HG03139 (cell line): ENCODE measurements at regions not wholly inside any gene's neighbourhood (a gene's known extent, or its start where the extent isn't known, plus 50 kb on each side); places are given as distances from the start of the nearest gene placed in this dataset.

Experiments
- ATAC-seq: cut with Tn5 transposase; IDR thresholded peaks from one replicate; pipeline ENCODE4 v1.9.1; 2021; ENCODE audit not compliant: unreplicated experiment

GRCh38 chr2:234341306-234341985 is 155.4 kb downstream of the ARL4C start:
- ATAC-seq = no peak

- no peak for ATAC-seq
These were observed 157.4 kb downstream of the ARL4C start for GRCh38 chr2:234339501-234339900.

- no peak for ATAC-seq
These were observed 157.9 kb downstream of the ARL4C start for GRCh38 chr2:234339011-234339410.

DNA sequence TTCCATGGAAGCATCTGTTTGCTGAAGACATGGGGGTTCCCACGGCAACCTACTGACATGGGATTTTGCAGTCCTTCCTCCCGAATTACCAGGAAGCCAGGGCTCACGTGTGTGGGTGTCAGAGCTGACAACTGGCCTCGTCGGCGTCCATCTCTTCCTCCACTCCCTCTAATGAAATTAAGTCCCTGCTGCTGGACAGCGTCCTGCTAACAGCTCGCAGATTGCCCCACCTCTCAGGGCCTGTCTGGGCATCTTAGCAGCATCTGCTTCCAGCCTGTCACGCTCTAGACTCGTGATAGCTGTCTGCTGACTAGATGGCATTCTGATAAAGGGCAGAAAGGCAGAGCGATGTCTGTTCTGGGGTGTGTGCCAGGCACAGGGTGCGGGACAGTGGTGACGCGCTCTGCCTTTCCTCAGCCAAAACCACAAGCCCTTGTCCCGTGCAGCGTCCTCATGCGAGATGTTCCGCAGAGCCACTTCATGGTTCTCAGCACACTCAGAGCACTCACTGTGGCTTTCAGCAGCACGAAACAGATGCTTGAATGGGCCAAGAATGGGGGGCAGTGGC is 161.1 kb downstream of the ARL4C start:
- no peak for ATAC-seq

- ATAC-seq = no peak
These were observed 162.1 kb downstream of the ARL4C start for GRCh38 chr2:234334756-234335155.

DNA sequence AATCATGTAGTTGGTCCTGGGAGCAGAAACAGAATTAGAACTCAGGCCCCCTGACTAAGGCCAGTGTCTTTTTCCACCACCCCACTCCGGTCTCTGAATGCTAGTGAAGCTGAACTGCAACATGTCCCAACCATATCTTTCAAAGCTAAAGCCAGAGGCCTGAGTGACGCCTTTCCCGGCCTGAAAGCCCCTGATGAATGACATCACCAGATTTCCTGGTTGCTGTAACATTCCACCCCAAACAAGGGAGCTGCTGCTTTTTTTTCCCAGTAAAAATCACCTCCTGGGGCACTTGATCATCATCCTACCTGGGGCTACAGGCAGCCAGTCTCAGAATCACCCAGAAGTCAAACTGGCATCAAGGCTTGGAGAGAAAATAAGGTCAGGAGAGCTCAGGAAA is 162.7 kb downstream of the ARL4C start:
- ATAC-seq = no peak

DNA sequence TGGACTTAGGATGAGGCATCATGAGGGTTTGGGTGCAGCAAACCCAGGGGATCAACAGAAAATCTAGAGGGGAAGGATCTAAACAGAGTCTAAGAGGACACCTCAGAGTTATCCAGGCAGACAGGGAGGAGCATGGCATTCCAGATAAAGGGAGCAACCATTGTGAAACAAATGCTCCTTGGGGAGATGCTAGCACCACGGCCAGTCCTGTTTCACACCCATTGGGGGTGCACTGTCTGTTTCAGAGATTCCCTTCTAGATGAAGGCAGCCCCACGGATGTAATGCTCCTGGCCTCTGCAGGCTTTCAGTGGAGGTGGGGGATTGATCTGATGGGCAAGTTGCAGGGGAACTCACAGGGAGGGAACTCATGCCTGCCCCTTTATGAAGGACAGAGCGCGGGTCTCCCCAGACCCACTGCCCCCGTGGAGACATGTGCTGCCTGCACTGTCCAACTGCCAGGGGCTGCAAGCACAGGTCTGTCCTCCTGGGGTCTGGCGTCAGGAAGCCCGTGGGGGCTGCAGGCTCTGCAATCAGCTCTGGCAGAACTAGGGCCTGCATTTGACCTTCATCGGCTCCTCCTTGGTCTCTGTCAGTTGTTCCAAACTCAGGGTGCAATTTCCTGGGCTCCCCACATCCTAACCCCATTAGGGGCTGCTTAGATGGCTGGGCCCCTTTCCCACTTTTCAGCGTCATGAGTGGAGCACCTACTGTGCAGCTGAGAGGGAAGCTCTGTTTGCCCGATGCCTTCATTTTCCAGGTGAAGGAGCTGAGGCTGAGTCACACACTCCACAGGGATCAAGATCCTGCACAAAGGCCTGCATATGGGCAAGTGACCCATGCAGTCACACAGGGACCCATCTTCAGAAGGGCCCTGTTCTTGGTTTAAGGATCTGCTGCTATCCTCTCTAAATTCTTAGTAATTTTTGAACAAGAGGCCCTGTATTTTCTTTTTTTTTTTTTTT is 163.4 kb downstream of the ARL4C start:
- ATAC-seq = no peak

GRCh38 chr2:234331966-234332365 is 164.9 kb downstream of the ARL4C start:
- ATAC-seq = no peak

DNA sequence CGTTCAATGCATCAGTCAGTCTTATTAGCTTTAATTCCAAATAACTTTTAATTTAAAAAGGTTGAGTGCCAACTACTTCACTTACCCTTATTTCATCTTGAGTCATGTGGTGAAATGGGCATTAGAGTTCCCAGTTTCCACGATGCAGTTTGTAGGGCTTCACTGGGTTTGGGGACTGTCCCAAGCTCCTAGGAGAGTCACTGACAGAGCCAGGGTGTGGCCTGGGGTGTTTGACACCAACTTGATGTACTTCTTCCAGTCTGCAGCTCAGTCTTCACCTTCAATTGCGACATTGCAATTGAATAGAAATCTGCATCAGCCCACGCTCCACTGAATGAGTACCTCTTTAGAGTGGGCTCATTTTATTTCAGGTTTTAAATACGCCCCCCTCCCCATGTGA is 165.3 kb downstream of the ARL4C start:
- ATAC-seq = no peak

DNA sequence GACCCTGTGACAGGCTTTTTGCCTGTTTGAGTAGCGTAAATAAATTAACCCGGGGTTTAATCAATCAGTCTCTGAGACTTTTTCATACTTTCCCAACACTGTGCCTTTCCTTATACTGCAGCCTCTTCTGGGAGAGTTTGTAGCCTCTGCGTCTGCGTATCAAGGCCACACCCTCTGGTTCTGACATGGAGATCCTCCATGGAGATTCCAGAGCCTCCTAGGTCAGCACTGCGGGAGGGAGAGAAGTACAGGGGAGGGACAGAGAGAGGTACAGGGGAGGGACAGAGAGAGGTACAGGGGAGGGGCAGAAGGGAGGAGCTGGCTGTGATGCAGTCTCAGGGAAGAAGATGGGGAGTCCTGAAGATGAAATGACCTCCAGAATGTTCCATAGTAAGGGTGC is 166.0 kb downstream of the ARL4C start:
- no peak for ATAC-seq

DNA sequence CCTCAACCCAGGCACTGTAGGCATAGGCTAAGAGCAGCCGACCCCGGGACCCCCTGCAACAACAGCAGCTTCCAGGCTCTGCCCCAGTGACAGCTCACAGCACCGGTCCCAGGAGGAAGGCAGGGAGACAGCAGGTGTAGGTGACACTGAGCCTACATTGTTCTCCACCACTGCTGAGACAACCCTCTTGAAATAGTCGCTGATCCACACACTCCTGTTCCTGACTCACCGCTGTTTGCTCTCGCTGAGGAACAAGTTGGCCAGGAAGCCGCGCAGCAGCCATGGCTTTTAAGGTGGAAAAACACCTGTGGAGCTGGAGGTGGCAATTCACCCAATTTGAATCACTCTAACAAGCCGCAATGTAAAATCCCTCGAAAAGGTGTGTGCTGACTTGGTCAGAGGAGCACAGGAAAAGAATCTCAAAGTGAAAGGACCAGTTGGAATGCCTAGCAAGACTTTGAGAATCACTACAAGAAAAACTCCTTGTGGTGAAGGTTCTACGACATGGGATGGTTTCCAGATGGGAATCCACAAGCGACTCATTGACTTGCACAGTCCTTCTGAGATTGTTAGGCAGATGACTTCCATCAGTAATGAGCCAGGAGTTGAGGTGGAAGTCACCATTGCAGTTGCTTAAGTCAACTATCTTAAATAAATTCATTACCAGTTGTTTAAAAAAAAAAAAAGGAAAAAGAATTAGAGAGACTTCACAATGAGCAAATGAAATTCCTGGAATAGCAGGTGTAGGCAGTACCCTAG is 167.5 kb downstream of the ARL4C start:
- no peak for ATAC-seq

DNA sequence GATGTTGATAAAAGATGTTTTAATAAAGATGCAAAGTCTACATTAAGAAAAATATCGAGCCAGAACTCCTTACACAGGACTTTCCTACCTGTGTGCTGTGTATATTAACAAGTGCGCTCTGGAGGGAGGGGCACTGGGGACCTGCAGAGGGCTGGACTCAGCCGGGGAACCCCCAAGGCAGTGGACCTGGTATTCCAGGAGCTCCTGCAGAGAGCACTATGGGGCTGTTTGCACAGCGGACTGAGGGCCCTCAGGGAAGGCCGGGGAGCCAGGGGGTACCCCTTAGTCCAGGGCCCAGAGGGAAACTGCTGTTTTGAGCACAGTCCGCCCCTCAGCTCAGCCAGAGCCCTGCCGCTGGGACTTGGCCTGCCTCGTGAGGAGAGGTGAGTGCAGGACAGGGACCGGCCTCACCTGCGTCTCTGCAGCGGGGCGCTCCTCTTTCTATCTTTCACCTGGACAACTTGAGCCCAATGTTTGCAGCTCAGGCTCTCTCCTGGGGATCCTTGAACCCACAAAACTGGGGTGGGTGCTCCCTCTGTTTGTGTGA is 168.4 kb downstream of the ARL4C start:
- ATAC-seq = no peak

DNA sequence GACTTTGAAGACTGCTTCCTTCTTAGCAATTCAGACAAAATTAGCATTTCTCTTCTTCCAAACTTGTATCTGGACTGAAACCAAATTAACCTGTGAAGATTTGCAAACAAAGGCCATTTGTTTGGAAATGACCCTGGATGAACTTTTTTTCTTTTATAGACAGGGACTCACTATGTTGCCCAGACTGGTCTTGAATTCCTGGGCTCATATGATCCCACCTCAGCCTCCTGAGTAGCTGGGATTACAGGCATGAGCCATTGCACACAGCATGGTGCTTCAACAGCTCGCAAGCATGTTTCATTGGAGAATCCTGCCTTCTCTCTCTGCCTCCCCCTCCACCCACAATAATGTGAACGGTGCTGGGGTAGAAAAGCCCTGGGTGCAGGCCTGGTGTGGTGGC is 170.2 kb downstream of the ARL4C start:
- ATAC-seq = no peak

GRCh38 chr2:234324116-234324515 is 172.8 kb downstream of the ARL4C start:
- no peak for ATAC-seq

- ATAC-seq = no peak
These were observed 174.0 kb downstream of the ARL4C start for GRCh38 chr2:234322766-234323465.

GRCh38 chr2:234320066-234320465 is 176.8 kb downstream of the ARL4C start:
- ATAC-seq = no peak

- ATAC-seq = no peak
These were observed 178.5 kb downstream of the ARL4C start for GRCh38 chr2:234318361-234318760.

DNA sequence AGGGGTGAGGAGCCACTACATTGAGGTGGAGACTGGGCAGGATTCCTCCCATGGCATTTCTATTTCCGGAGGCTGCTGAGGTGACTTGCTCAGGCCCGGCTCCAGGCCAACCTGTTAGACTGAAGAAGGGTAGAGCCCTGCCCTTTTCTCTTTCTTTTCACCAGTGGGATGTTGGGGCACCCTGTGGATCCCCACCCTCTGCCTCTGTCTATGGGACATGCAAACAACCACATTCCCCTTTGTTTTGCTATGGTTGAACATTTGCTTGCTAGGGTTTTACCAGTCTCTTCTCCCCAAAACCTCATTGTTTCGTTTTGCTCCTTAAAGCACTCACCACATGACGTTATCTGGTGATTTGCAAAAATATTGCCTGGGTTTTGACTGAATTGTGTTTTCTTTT is 183.3 kb downstream of the ARL4C start:
- ATAC-seq = no peak

GRCh38 chr2:234310166-234310565 is 186.7 kb downstream of the ARL4C start:
- ATAC-seq = no peak

- ATAC-seq = no peak
These were observed 187.4 kb downstream of the ARL4C start for GRCh38 chr2:234309431-234309830.
